ENCODE measurements at regions not wholly inside any gene's neighbourhood (a gene's known extent, or its start where the extent isn't known, plus 50 kb on each side); places are given as distances from the start of the nearest gene placed in this dataset.

- H3K27ac ChIP-seq: no peak overlapping the region
- H3K9me3 ChIP-seq: no peaks in the 10 kb centered on the region
- WGBS, 5 donors: 89 to 98% (median 95%) methylated on average over 1 of the region's 1 CpG
- no peak for TF ChIP-seq POLR2A (IDR thresholded peaks at IDR 0.05)
- TF ChIP-seq POLR2AphosphoS5 (IDR thresholded peaks at IDR 0.05): no peak
- TF ChIP-seq, protein P1, sequence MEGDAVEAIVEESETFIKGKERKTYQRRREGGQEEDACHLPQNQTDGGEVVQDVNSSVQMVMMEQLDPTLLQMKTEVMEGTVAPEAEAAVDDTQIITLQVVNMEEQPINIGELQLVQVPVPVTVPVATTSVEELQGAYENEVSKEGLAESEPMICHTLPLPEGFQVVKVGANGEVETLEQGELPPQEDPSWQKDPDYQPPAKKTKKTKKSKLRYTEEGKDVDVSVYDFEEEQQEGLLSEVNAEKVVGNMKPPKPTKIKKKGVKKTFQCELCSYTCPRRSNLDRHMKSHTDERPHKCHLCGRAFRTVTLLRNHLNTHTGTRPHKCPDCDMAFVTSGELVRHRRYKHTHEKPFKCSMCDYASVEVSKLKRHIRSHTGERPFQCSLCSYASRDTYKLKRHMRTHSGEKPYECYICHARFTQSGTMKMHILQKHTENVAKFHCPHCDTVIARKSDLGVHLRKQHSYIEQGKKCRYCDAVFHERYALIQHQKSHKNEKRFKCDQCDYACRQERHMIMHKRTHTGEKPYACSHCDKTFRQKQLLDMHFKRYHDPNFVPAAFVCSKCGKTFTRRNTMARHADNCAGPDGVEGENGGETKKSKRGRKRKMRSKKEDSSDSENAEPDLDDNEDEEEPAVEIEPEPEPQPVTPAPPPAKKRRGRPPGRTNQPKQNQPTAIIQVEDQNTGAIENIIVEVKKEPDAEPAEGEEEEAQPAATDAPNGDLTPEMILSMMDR (IDR thresholded peaks at IDR 0.05 in 8 of 11, conservative IDR thresholded peaks at IDR 0.05 in 3 of 11): no peak
- H3K36me3 ChIP-seq: no peaks in the 10 kb centered on the region
- peaks cover 0 to 10% (median 0%) of the 10 kb centered on the region in 7 donors for H3K27me3 ChIP-seq (replicated peaks in 1 of 7)
- DNase-seq: no peak
- no peaks in the 10 kb centered on the region for H3K4me1 ChIP-seq
- no peak overlapping the region for H3K4me3 ChIP-seq
- intact Hi-C loops (cut with DNase I; ENCODE audit: low total_unique reads): no loop called here
Observed at GRCh38 chr7:22060197-22060596, 114.5 kb upstream of the CDCA7L start.

DNA sequence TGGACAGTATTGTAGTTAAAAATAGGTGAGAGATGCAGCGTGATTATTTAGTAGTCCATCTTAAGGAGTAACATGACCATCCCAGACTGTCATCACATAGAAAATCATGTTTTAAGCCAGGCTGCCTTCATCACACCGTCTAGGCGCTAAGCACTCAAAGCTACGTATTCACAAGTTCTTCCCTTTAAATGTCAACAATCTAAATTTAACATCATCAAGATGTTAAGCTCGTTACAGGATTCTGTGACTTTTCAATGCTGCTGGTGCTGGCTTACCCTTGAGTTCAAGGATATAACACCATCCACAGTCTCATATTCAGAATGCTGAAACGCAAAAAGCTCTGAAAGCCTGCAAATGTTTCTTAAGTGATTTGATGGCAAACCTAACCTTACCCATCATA is 109.5 kb upstream of the CDCA7L start:
- intact Hi-C loops (cut with DNase I; ENCODE audit: low total_unique reads): no loop called here
- Histone ChIP-seq H3K4me1 (no peaks in the 10 kb centered on the region), H3K4me3 (no peak overlapping the region), H3K36me3 (no peaks in the 10 kb centered on the region), H3K27ac (no peak overlapping the region), H3K9me3 (no peaks in the 10 kb centered on the region), H3K27me3 (replicated peaks in 1 of 7) (peaks cover 0 to 6% (median 0%) of the 10 kb centered on the region in 7 donors)
- TF ChIP-seq, protein P1 (IDR thresholded peaks at IDR 0.05 in 8 of 11, conservative IDR thresholded peaks at IDR 0.05 in 3 of 11): no peak
- TF ChIP-seq POLR2AphosphoS5 (IDR thresholded peaks at IDR 0.05): no peak
- TF ChIP-seq POLR2A (IDR thresholded peaks at IDR 0.05): no peak
- no peak for DNase-seq
- 77 to 80% (median 79%) methylated on average over 6 of the region's 6 CpGs for WGBS, 5 donors

- H3K27me3 ChIP-seq (replicated peaks in 1 of 7): no peaks in the 10 kb centered on the region
- H3K36me3 ChIP-seq: no peaks in the 10 kb centered on the region
- intact Hi-C loops (cut with DNase I; ENCODE audit: low total_unique reads): no loop called here
- no peaks in the 10 kb centered on the region for H3K9me3 ChIP-seq
- WGBS, 5 donors: 82 to 89% (median 86%) methylated on average over 9 of the region's 9 CpGs
- no peak overlapping the region for H3K27ac ChIP-seq
- H3K4me1 ChIP-seq: no peaks in the 10 kb centered on the region
- H3K4me3 ChIP-seq: no peak overlapping the region
- TF ChIP-seq POLR2AphosphoS5 (IDR thresholded peaks at IDR 0.05) (no peak), POLR2A (IDR thresholded peaks at IDR 0.05) (no peak)
- TF ChIP-seq, protein P1 (IDR thresholded peaks at IDR 0.05 in 8 of 11, conservative IDR thresholded peaks at IDR 0.05 in 3 of 11): no peak
- no peak for DNase-seq
Observed at GRCh38 chr7:22052674-22053365, 107.1 kb upstream of the CDCA7L start.

DNA sequence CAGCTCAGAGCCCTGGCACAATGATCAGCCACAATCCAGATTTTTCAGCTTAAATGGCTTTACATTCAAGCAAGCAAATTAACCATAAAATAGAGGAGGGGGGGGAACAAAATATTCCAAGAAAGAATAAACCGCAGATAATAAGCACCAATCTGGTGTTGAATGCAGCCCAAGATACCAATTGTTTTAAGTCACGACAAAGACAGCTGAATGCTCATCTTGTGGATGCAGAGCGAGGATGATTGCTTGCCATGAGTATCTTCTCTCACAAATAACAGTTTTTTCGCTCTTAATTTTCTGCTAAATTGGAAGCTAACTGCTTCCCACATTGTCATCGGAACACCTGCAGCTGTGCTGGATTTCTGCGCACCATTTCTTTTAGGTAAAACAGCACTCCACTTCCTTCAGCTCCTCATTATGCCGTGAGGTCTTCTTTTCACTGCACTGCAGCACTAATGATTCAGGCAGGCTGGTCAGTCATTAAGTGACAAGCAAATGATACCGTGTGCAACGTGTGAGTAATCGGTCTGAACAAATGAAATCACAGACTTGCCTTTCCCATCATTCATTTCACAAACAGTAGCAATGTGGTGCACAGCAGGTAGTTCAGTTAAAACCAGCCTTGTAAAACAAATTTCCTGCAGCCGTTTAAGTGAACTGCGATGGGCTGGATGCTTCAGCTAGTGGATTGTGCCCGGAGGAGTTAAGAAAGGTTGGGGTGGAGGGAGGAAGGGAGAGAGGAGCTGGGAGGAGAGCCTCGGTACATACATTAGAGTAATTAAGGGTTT is 106.4 kb upstream of the CDCA7L start:
- Histone ChIP-seq H3K36me3 (no peaks in the 10 kb centered on the region), H3K27me3 (replicated peaks in 1 of 7) (no peaks in the 10 kb centered on the region), H3K27ac (no peak overlapping the region), H3K9me3 (no peaks in the 10 kb centered on the region), H3K4me1 (no peaks in the 10 kb centered on the region), H3K4me3 (no peak overlapping the region)
- no peak for DNase-seq
- intact Hi-C loops (cut with DNase I; ENCODE audit: low total_unique reads): no loop called here
- 74 to 84% (median 77%) methylated on average over 14 of the region's 14 CpGs for WGBS, 5 donors
- no peak for TF ChIP-seq POLR2A (IDR thresholded peaks at IDR 0.05)
- TF ChIP-seq POLR2AphosphoS5 (IDR thresholded peaks at IDR 0.05): no peak
- TF ChIP-seq, protein P1 (IDR thresholded peaks at IDR 0.05 in 8 of 11, conservative IDR thresholded peaks at IDR 0.05 in 3 of 11): no peak

Measured in spleen (tissue), 11 donors.